HG02852 (cell line): ENCODE measurements at regions not wholly inside any gene's neighbourhood (a gene's known extent, or its start where the extent isn't known, plus 50 kb on each side); places are given as distances from the start of the nearest gene placed in this dataset.
"Not testable (repeated sequence)": the region's sequence is repeated elsewhere in the genome, so short reads cannot be mapped to it uniquely, and the experiment has no call there.

ENCODE experiments used
- ATAC-seq: cut with Tn5 transposase; IDR thresholded peaks from one replicate; pipeline ENCODE4 v1.9.1; 2021; ENCODE audit warnings: mild to moderate bottlenecking, moderate library complexity; ENCODE audit not compliant: unreplicated experiment

DNA sequence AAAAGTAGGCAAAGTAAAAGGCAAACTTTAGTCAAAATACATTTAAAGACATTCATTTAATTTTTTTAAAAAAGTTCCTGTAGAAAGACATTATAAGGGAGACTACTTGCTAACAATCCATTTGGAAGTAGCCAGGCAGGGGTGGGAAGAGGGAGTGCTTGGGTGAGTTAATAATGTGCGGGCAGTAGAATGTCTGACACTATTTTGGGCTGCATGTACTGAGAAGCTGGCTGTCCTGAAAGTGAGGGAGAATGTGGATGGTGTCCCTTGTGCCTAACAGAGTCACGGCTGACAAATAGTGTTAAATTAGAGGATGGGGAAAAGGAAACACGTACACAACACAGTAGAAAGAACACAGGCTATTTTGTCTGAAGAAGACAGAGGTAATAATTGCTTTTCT is 142.5 kb downstream of the LCA5 start:
- ATAC-seq: no peak

DNA sequence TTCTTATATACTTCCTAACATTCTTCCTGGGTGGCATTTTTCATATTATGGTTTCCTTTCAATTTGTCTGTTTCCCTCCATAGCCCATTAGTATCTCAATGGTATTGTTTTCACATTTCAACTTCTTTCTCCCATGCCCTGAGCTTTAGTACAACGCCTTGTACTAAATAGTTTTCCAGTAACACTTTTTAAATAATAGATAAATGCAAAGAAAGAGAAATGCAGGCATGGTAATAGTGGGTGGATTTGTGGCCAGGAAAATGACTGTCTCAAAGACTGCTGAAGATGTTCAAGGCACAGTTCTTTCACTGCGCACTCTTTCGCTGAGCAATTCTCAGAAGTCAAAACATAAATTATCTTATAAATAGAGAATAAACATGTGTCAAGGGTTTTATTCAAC is 145.1 kb downstream of the LCA5 start:
- ATAC-seq: no peak

- ATAC-seq: no peak
Measured at GRCh38 chr6:79391480-79391879, 145.8 kb downstream of the LCA5 start.

DNA sequence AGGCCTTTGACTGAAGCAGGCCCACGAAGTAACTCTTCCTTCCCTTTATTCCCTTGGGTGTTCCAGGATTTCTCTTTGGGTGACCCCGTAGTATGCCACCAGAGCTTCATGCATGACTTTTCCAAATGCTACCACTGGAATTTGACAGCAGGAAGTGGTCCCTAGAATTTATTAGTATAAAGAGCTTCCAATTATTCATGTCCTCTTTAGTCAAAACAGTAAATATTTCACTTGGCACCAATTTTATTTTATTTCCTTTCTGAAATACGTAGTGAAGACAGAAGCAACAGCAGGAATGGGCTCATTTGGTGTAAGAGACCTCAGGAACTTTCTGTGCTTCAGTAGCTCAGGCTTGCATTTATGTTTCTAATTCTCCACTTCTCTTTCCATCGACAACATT is 151.3 kb downstream of the LCA5 start:
- no peak for ATAC-seq

GRCh38 chr6:79385333-79385732 is 150.9 kb upstream of the HMGN3 start:
- no peak for ATAC-seq

- no peak for ATAC-seq
Measured at GRCh38 chr6:79384845-79385244, 150.4 kb upstream of the HMGN3 start.

- no peak for ATAC-seq
Measured at GRCh38 chr6:79378957-79379356, 144.5 kb upstream of the HMGN3 start.

DNA sequence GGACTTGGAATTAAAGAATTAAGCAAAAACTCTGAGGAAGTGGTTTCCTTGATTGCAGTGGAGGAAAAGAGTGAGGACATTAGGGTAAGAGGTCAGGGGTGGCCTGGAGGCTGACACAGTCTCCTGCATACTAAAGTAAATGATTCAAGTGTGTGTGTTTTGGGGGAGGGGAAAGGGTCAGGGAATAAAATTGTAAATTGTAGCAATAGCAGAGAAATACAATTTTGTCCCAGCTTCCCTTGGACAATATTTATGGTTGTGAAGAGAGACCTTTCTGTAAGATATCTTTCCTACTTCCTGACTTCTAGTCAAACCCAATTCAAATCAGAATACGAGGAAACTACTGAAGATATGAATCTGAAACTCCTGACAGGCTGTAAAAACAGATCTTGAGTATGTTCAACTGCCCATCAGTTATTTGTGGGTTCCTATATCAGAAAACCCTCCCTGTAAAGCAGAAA is 143.4 kb upstream of the HMGN3 start:
- ATAC-seq: no peak

GRCh38 chr6:79377047-79377446 is 142.6 kb upstream of the HMGN3 start:
- no peak for ATAC-seq

DNA sequence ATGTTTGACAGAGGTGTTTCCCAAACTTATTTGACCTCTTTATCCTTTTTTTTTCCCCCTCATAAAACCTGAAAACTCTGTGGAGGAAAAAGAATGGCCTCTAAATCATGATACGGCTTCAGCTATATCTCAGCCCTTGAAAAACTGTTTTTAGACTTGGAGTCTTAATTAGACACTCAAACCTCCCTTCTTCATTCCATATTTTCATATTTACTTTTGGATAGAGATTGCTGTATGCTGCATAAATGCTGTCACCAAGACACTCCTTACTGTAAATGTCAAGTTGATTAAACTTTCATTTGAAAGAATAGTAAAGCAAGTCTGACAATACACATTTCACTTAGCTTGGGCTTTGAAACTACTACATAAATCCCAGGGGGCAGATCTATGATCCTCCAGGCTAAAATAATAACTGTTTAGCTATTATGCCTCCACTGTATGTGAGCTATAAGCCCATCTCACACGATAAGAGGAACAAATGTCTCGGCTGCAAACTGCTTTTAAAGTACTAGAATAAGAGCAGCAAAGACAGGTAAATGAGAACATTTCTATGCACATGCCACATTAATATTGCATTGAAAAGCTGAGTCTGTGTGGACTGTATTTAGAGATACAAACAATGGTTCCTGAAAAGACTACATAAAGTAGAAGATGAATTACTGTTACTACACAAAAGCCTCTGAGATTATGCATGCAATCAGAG is 141.3 kb upstream of the HMGN3 start:
- no peak for ATAC-seq

GRCh38 chr6:79374308-79374707 is 139.8 kb upstream of the HMGN3 start:
- ATAC-seq: no peak

DNA sequence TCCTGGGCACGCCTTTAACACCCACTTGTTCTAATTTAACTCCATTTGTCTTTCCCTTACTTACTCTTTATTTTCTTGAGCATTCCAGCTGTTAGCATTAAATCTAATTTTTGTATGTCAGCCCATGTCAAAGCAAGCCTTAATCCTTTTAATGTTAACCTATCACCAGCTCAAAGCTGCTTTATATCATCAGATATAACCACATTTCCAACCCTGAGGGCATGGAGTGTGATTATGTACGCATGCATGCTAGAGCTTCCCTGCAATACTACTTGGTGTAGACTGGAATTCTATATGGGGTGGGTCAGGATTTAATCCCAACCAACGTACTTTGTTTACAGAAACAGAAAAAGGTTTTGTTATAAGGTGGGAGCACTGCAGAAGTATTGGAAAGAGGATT is 139.4 kb upstream of the HMGN3 start:
- no peak for ATAC-seq

DNA sequence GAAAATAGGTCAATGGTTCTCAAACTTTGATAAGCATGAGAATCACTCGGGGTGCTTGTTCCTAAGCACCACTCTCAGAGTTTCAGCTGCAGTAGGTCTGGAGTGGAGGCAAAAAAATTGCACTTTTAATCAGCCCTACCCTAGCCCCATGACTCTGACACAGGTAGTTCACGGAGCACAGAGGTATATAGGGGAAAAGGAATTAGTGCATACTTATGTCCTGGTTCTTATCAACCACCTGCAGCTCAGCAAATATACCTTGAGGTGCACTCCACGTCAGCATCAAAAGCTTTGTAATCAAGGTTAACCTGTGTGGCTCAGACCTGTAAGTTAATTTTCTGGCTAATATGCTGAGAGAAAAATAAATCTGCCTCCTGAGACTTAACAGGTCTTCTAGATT is 138.8 kb upstream of the HMGN3 start:
- no peak for ATAC-seq

DNA sequence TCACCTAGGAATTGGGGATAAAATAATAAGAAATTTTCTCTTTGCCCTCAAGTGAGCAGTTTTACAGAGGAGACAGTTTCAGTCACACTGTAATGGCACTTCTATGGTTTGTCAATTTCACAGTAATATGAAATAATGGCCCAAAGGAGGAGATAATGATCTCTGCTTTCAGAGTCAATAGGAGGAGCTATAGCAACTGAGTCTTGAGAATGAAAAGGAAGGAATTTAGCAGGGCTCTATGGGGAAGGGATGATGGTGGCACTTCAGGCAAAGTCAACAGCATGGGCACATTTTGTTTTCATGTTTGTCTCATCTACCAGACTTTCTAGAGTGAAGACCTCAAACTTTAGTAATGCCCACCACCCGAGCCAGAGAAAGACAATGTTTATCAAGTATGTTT is 138.3 kb upstream of the HMGN3 start:
- ATAC-seq: no peak

DNA sequence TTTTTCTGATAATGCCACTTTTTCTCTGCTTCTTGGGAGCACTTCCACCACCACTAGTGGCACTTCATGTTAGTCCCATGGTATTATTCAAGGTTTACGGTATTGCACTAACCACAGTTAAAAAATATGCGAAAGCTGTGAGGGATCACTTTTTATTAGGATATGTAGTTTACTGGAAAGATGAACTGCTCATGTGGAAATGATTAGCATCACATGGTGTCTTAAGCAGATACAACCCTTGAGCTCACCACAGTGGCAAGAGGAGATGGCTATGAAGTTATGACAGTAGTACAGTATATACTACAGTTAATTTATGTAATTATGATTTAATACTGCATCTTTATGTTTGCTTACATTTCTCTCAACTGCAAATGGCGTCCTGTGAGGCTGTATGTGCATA is 134.5 kb upstream of the HMGN3 start:
- no peak for ATAC-seq

DNA sequence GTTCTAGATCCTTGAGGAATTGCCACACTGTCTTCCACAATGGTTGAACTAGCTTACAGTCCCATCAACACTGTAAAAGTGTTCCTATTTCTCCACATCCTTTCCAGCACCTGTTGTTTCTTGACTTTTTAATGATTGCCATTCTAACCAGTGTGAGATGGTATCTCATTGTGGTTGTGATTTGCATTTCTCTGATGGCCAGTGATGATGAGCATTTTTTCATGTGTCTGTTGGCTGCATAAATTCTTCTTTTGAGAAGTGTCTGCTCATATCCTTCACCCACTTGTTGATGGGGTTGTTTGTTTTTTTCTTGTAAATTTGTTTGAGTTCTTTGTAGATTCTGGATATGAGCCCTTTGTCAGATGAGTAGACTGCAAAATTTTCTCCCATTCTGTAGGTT is 129.0 kb upstream of the HMGN3 start:
- ATAC-seq: not testable (repeated sequence)

GRCh38 chr6:79361074-79361473 is 126.6 kb upstream of the HMGN3 start:
- ATAC-seq: not testable (repeated sequence)

- ATAC-seq: no peak
Measured at GRCh38 chr6:79353226-79353625, 118.7 kb upstream of the HMGN3 start.

- ATAC-seq: no peak
Measured at GRCh38 chr6:79338493-79338892, 104.0 kb upstream of the HMGN3 start.

DNA sequence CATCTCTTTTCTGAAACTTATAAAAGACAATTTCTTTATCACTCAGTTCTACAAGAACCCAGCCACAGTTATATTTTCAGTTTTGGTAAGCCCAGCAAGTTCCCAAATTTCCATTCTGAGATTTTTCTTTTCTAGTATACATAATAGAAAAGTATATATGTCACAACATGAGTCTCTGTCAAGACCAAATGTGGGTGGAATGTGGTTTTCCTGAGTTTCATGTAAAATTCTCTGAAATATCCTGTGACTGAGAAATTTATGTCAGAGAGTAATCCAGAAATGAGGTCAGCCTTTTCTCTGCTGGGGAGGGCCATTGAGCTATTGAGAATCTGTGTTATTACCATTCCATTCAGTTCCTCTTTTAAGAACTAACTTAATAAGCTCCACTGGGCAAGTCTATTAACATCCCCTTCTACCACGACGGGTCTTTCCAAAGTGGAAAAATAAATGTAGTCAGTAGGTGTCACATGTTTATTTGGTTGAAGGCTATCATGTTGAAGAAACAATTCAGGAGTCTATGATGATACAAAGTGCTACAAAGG is 100.7 kb upstream of the HMGN3 start:
- ATAC-seq: peak; percentile 91

- ATAC-seq: no peak
Measured at GRCh38 chr6:79334674-79335073, 100.2 kb upstream of the HMGN3 start.

- ATAC-seq: no peak
Measured at GRCh38 chr6:79330704-79331103, 96.2 kb upstream of the HMGN3 start.

DNA sequence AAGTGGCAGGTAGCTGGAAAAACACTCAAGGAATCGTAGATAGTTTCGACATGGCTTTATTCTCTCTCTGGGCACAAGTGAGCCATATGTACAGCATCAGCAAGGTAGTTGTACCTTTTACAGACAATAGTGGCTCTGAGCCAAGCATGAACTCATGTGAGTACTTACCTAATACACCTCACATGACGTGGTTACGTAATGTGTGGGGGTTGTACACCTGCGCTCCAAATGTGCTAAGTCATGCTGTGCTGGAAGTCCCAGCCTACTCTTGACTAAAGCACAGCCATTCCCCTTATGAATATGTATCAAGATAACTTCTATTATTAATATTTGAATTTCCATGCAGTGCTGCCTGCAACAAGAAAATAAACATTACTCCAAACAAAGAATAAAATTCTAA is 78.8 kb upstream of the HMGN3 start:
- no peak for ATAC-seq
